Esophagus squamous epithelium (tissue), 4 donors: ENCODE measurements at regions not wholly inside any gene's neighbourhood (a gene's known extent, or its start where the extent isn't known, plus 50 kb on each side); places are given as distances from the start of the nearest gene placed in this dataset.

Source experiments
- CTCF ChIP-seq, 6 experiments: fragments of 450-650 bp in 4 of 6; fragments of 200-600 bp in 2 of 6; sonication (generic) in 2 of 6; IDR thresholded peaks; one replicate each; pipeline ENCODE4 v1.5.1; 2016 to 2019; ENCODE audit warnings: antibody characterized with exemption in 6 of 6, mild to moderate bottlenecking in 4 of 6, moderate library complexity in 4 of 6
- POLR2A ChIP-seq, 4 donors: fragments of 450-650 bp; IDR thresholded peaks; one replicate each; pipeline ENCODE4 v1.6.1; 2017; ENCODE audit warnings: antibody characterized with exemption in 4 of 4, mild to moderate bottlenecking in 4 of 4, moderate library complexity in 3 of 4

- no peak for TF ChIP-seq POLR2A (IDR thresholded peaks at IDR 0.05)
- no peak for TF ChIP-seq CTCF (IDR thresholded peaks at IDR 0.05)
These were observed 108.0 kb upstream of the CDH13 start for GRCh38 chr16:82518811-82519210.
